HEK293T (cell line): ENCODE measurements at regions not wholly inside any gene's neighbourhood (a gene's known extent, or its start where the extent isn't known, plus 50 kb on each side); places are given as distances from the start of the nearest gene placed in this dataset.

ENCODE experiments used
- ARNT ChIP-seq: fragments of 450-650 bp; IDR thresholded peaks from 2 replicates; pipeline ENCODE4 v1.6.1; 2017; ENCODE audit warnings: mild to moderate bottlenecking
- BHLHE40 ChIP-seq: fragments of 450-650 bp; IDR thresholded peaks from 2 replicates; pipeline ENCODE4 v1.6.1; 2016; ENCODE audit warnings: mild to moderate bottlenecking, moderate library complexity, borderline replicate concordance
- CTBP1 ChIP-seq: fragments of 450-650 bp; IDR thresholded peaks from 2 replicates; pipeline ENCODE4 v1.6.1; 2016; ENCODE audit warnings: borderline replicate concordance
- FOXK2 ChIP-seq: fragments of 450-650 bp; IDR thresholded peaks from 2 replicates; pipeline ENCODE4 v1.6.1; 2016; ENCODE audit warnings: mild to moderate bottlenecking
- HDGF ChIP-seq: fragments of 450-650 bp; IDR thresholded peaks from 2 replicates; pipeline ENCODE4 v1.6.1; 2017; ENCODE audit warnings: antibody characterized with exemption, borderline replicate concordance
- L3MBTL2 ChIP-seq: fragments of 450-650 bp; conservative IDR thresholded peaks from 2 replicates; pipeline ENCODE4 v1.6.1; 2016; ENCODE audit warnings: mild to moderate bottlenecking
- NFRKB ChIP-seq: fragments of 450-650 bp; IDR thresholded peaks from 2 replicates; pipeline ENCODE4 v1.6.1; 2016; ENCODE audit warnings: mild to moderate bottlenecking, moderate library complexity
- PKNOX1 ChIP-seq: fragments of 450-650 bp; IDR thresholded peaks from 2 replicates; pipeline ENCODE4 v1.6.1; 2016
- SP1 ChIP-seq: fragments of 450-650 bp; IDR thresholded peaks from 2 replicates; pipeline ENCODE4 v1.6.1; 2017
- SUZ12 ChIP-seq: fragments of 450-650 bp; IDR thresholded peaks from 2 replicates; pipeline ENCODE4 v1.6.1; 2016; ENCODE audit warnings: mild to moderate bottlenecking
- TARDBP ChIP-seq: fragments of 450-650 bp; IDR thresholded peaks from 2 replicates; pipeline ENCODE4 v1.6.1; 2016

- no peak for TF ChIP-seq SP1
- TF ChIP-seq HDGF, result no peak
- no peak for TF ChIP-seq NFRKB
- no peak for TF ChIP-seq TARDBP
- no peak for TF ChIP-seq SUZ12
- no peak for TF ChIP-seq ARNT
- TF ChIP-seq FOXK2, result no peak
- no peak for TF ChIP-seq BHLHE40
- TF ChIP-seq PKNOX1, result no peak
- no peak for TF ChIP-seq L3MBTL2
- no peak for TF ChIP-seq CTBP1
Observed at GRCh38 chr16:60328152-60328551, 1594.0 kb upstream of the GOT2 start.
